ENCODE measurements at regions not wholly inside any gene's neighbourhood (a gene's known extent, or its start where the extent isn't known, plus 50 kb on each side); places are given as distances from the start of the nearest gene placed in this dataset.

GRCh38 chr9:99305124-99305523, 83.0 kb downstream of the SEC61B start:
- DNase-seq (ENCODE audit: low read depth in 2 of 2) = no peak
- no peak overlapping the region for H3K4me3 ChIP-seq (replicated peaks in 1 of 2; ENCODE audit: low read depth in 2 of 2, low read length in 2 of 2)
- TF ChIP-seq CTCF (IDR thresholded peaks at IDR 0.05; ENCODE audit: low read depth, low read length) = no peak

- no peak for DNase-seq (ENCODE audit: low read depth in 2 of 2)
- no peak for TF ChIP-seq CTCF (IDR thresholded peaks at IDR 0.05; ENCODE audit: low read depth, low read length)
- H3K4me3 ChIP-seq (replicated peaks in 1 of 2; ENCODE audit: low read depth in 2 of 2, low read length in 2 of 2) = no peak overlapping the region
Measured at GRCh38 chr9:99305820-99306811, 84.0 kb downstream of the SEC61B start.

GRCh38 chr9:99307851-99308250, 85.8 kb downstream of the SEC61B start:
- DNase-seq (ENCODE audit: low read depth in 2 of 2) = no peak
- TF ChIP-seq CTCF (IDR thresholded peaks at IDR 0.05; ENCODE audit: low read depth, low read length) = no peak

GRCh38 chr9:99309141-99309939, 87.3 kb downstream of the SEC61B start:
- no peak for TF ChIP-seq CTCF (IDR thresholded peaks at IDR 0.05; ENCODE audit: low read depth, low read length)
- H3K4me3 ChIP-seq (replicated peaks in 1 of 2; ENCODE audit: low read depth in 2 of 2, low read length in 2 of 2) = no peak overlapping the region
- no peak for DNase-seq (ENCODE audit: low read depth in 2 of 2)

More at GRCh38 chr9:99307851-99308250, 85.8 kb downstream of the SEC61B start:
- no peak overlapping the region for H3K4me3 ChIP-seq (replicated peaks in 1 of 2; ENCODE audit: low read depth in 2 of 2, low read length in 2 of 2)

- H3K4me3 ChIP-seq (replicated peaks in 1 of 2; ENCODE audit: low read depth in 2 of 2, low read length in 2 of 2) = no peak overlapping the region
- DNase-seq (ENCODE audit: low read depth in 2 of 2) = no peak
- no peak for TF ChIP-seq CTCF (IDR thresholded peaks at IDR 0.05; ENCODE audit: low read depth, low read length)
Measured at GRCh38 chr9:99312736-99313135, 90.7 kb downstream of the SEC61B start.

- no peak for TF ChIP-seq CTCF (IDR thresholded peaks at IDR 0.05; ENCODE audit: low read depth, low read length)
- no peak for DNase-seq (ENCODE audit: low read depth in 2 of 2)
- no peak overlapping the region for H3K4me3 ChIP-seq (replicated peaks in 1 of 2; ENCODE audit: low read depth in 2 of 2, low read length in 2 of 2)
Measured at GRCh38 chr9:99319048-99319447, 97.0 kb downstream of the SEC61B start.
